Hypothalamus (tissue), 51 donors: ENCODE measurements at regions not wholly inside any gene's neighbourhood (a gene's known extent, or its start where the extent isn't known, plus 50 kb on each side); places are given as distances from the start of the nearest gene placed in this dataset.

Source experiments
- DNase-seq, 51 donors: peaks; one replicate each; lab custom pipeline; 2025; lab: John Stamatoyannopoulos, UW

DNA sequence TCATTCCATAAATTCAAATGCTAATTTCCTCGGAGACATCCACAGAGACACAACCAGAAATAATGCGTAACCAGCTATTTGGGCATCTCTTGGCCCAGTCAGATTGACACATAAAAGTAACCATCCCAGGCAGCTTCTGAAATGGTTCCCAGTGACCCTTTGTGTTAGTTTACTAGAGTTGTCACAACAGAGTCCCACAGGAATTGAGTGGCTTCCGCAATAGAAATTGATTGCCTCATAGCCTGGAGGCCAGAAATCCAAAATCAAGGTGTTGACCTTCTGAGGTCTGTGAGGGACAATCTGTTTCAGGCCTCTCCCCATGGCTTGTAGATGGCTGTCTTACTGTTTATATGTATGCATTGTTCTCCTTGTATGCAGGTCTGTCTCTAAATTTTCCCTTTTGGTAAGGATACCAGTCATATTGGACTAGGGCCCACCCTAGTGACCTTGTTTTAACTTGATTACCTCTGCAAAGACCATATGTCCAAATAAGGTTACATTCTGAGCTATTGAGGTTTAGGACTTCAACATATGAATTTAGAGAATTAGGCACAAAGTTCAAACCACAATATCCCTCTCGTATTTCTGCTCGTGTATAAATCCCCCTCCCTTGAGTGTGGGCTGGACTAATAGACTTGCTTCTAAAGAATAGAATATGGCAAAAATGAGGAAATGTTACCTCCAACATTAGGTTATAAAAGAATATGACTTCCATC is 78.2 kb upstream of the FGGY start:
- DNase-seq: no peak

GRCh38 chr1:59219916-59220315 is 77.0 kb upstream of the FGGY start:
- DNase-seq: no peak

DNA sequence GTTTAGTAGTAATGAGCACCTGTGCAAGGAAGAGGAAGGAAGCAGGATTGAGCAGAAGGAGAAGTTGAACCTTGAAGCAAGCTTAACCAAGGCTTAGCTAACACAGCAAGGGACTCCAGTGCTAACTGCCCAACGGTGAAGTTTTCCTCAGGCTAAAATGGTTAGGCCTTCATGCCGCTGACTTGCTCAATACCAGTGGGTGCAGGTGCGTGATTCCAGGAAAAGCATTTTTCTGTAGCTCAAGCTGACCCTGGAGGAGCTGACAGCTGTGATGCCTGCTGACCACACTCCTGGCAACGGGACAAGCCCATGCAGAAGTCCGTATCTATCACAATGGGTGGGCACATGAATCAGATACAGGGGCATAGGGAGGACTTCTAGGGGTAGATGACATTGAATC is 76.5 kb upstream of the FGGY start:
- no peak for DNase-seq

DNA sequence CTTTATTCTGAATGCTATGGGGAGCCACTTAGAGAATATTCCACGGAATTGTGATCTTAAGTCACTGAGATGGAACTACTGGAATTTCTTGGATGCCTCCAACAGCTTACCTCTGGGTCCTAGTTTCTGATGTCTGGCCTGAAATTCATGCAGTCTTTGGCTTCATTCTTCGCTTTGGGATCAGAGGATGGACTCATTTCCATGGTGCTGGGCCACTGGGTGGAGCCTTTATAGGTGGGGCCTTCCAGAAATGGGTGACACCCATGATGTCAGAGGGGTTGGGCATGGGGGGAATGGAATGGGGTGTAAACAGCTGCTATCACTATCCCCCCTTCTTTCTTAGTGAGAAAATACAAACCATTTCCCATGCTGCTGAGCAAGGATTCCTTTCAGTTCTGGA is 73.7 kb upstream of the FGGY start:
- no peak for DNase-seq

DNA sequence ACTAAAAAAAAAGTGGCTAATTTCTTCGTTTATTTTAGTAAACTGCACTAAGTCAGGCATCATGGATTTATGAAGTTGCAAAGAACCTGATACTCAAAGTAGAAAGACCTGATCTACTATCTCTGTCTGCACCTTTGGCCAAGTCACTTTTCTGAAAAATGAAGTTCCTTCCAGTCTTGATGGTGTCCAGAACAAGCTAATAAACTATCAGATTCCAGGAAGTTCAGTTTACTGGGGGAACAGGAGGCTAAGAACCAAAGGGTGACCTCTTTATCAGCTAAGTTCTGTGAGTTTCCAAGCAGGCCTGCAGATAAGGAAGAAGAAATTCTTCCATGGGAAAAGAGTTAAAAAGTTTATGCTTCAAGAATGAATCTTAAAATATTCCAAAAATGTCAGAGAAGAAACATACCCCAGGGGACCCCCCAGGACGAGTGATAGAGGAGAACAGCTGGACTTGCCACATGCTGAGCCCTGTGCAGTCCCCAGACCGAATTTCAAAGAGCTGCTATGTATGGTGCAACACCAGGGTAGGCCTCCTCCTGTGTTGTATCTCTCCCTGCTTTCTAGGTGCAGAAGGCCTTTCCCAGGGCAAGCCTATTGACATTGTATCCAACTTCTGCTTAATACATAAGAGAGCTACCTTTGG is 72.8 kb upstream of the FGGY start:
- DNase-seq: no peak

DNA sequence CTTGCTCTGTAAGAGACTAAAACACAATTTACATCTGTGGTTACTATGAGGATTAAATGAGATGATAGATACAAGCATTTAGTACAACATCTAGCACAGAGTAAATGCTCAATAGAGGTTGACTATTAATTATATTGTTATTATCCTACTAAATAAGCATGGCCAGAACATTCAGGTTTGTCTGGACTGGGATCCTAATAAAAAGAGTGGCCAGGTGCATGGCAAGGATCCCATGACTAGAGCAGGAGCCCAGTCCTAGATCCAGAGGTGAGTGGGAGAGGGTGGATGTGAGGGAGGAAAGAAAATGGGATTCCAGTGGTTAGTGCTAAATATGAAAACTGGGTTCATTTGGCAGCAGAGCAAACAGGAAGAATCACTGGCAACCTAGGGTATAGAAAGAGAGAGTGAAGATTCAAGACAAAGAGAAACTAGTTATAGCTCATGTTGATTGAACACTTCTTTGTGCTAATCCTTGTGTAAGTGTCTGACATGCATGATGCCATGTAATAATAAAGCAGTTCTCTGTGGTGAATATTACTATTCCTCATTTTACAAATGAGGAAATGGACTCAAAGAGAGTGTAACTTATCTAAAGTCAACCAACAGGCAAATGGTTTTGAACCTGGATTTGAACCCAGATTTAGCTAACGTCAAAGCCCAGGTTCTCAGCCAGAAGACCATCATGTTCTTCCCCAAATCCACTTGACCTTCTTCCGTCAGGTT is 71.1 kb upstream of the FGGY start:
- DNase-seq: no peak

DNA sequence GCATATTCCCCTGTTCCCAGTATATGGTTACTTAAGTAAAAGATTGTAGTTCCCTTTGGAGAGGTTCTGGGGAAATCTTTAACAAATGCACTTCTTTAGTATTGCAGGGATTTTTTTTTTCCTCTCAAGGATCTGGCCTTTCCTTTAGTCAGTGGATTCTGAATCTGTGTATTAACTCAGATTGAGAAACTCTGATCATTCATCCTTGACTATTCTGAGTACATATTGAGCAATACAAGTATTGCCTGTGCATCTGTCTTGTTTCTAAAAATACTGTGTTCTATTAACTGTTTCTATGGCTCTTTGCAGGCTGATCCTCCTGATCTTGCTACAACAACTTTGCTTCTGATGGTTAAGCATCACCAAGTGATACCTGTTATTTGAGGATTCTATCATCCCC is 67.8 kb upstream of the FGGY start:
- no peak for DNase-seq

- no peak for DNase-seq
These were observed 66.3 kb upstream of the FGGY start for GRCh38 chr1:59230622-59231021.

- no peak for DNase-seq
These were observed 64.7 kb upstream of the FGGY start for GRCh38 chr1:59232216-59232615.

- DNase-seq: no peak
These were observed 63.5 kb upstream of the FGGY start for GRCh38 chr1:59233444-59233843.

- no peak for DNase-seq
These were observed 60.0 kb upstream of the FGGY start for GRCh38 chr1:59236721-59237545.

- DNase-seq: no peak
These were observed 59.0 kb upstream of the FGGY start for GRCh38 chr1:59237900-59238299.

DNA sequence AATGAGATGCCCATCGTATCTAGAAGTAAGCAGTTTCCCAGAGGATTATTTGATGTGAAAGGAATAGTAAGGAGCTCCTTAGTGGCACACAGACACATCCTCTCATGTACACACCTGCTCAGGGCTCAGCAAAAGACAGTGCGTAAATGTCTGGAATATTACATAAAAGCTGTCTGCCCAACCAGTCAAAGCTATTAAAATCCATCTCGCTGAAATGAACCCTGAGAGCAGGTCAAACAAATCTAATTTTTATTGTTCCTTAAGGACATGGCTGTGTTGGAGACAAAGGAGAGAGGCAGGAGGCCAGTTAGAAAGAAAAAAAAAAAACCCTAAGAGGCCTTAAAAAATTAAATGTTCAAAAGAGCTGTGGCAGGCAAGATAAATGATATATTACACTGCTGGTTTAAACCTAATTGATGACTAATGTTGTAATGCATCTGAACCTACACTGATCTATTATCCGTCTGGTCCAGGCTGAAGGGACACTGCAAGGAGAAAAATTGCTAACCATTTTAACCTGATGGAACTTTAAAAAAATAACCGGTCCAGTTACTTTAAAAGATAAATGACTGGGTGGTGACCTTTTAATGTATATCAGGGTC is 58.5 kb upstream of the FGGY start:
- DNase-seq: no peak

DNA sequence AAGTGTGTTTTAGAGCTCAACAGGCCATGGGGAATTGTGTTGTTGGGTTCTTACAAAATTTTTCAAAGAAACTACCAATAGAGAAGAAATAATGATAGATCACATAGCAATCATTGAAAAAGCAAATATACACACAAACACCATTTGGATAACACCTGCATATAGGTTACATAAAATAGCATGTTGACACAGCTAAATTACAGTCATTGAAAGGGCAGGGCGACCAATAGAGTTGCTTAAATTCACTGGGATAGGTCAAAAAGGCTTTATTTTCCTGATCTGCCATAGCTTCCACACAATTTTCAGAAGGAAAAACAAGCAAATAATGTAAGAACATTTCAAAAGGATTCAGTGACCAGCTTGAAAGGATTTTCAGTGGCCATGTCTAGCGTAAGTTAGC is 57.9 kb upstream of the FGGY start:
- DNase-seq: no peak

DNA sequence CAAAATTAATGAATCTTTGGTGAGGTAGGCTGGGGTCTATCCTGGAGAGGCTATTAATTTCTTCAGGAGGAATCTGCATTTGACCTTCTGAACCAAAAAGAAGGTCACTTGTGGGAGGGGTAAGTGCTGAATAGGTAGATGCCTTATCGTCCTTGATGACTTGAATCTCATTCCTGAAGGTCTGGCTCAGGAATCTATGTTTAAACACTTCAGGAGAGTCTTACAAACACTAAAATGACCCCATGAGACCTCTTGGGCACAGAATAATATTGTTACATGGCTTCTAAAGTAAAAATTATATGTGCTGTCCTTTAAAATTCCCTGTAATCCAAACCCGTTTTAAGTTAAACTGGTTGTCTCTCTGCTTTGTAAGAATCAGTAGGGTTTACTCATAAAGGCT is 55.0 kb upstream of the FGGY start:
- no peak for DNase-seq

DNA sequence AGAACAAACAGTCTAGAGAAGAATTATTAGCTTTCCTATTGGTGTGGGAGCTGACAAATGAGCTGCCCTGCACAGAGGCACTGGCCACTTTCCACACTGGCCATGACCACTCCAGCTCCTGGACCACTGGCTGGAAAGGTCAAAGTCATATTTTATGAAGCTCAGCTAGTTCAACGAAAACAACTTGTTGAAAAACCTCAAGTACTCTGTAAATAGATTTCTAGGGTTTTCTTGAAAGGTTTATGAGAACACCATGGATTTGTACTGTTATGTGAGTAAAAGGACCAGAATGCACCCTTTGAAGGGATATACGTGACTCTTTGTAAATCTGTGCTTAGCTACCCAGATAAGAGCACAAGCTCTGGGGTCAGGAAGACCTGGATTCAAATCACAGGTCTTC is 54.5 kb upstream of the FGGY start:
- no peak for DNase-seq

- DNase-seq: no peak
These were observed 53.3 kb upstream of the FGGY start for GRCh38 chr1:59243550-59243949.

DNA sequence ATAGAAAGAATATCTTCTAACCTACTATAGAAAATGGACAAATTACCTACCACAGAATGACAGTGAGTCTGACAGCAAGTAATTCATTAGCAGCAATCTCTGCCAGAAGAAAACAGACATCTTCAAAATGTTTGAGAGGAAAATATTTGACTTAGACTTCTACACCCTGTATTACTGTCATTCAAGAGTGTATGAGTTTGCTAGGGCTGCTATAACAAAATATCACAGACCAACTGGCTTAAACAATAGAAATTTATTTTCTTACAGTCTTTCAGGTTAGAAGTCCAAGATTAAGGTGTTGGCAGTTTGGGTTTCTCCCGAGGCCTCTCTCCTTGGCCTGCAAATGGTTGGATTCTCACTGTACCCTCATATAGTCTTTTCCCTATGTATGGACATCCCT is 52.9 kb upstream of the FGGY start:
- DNase-seq: no peak

DNA sequence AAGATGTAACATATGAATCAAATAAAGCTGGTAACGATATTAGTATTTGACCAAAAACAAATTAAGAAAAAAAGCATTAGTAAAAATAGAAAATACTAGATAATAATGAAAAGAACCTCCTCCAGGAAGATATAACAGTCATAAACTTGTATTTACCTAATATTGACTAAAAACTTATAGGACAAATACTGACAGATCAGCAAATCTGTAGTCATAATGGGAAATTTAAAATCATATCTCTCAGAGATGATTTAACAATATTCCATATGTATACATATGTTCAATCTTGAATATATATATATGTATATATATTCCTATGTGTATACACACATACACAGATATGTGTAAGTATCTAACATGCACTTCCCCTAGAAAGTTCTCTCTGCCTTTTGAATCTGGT is 52.0 kb upstream of the FGGY start:
- no peak for DNase-seq
